Lower leg skin (tissue), 4 donors: ENCODE measurements at regions not wholly inside any gene's neighbourhood (a gene's known extent, or its start where the extent isn't known, plus 50 kb on each side); places are given as distances from the start of the nearest gene placed in this dataset.

Experiments
- DNase-seq, 2 donors: peaks; one replicate each; pipeline ENCODE4 v3.0.0-alpha.2; 2019; ENCODE audit warnings: low spot score in 2 of 2
- H3K4me3 ChIP-seq: fragments of 200-600 bp; sonication (generic); 2 replicates; pipeline ENCODE4 v1.5.1; 2017; ENCODE audit warnings: mild to moderate bottlenecking, low read depth; ENCODE audit not compliant: poor library complexity, severe bottlenecking
- CTCF ChIP-seq, 3 donors: fragments of 450-650 bp; IDR thresholded peaks; one replicate each; pipeline ENCODE4 v1.5.1; 2016; ENCODE audit warnings: antibody characterized with exemption in 3 of 3, mild to moderate bottlenecking in 3 of 3, moderate library complexity in 2 of 3
- POLR2A ChIP-seq, 2 donors: fragments of 450-650 bp; IDR thresholded peaks; one replicate each; pipeline ENCODE4 v1.6.1; 2016 to 2017; ENCODE audit warnings: antibody characterized with exemption in 2 of 2, mild to moderate bottlenecking in 1 of 2, moderate library complexity in 1 of 2
- WGBS, 2 donors: methylation state at CpG; one replicate each; pipeline ENCODE4 v1.1.5; 2018; 5-methylcytosine and 5-hydroxymethylcytosine counted together
- intact Hi-C: fragments of 100-400 bp; cut with DNase I; formaldehyde crosslinking; loops from one replicate; pipeline ENCODE4 v1.15.0; 2023; ENCODE audit warnings: low total_unique reads

- intact Hi-C loops = no loop called here
- no peak for DNase-seq
- 90 to 91% methylated on average over 1 of the region's 1 CpG for WGBS, 2 donors
- TF ChIP-seq CTCF (IDR thresholded peaks at IDR 0.05) (no peak), POLR2A (IDR thresholded peaks at IDR 0.05) (no peak)
- no peak overlapping the region for H3K4me3 ChIP-seq
Observed at GRCh38 chr2:145017149-145017548, 497.2 kb upstream of the ZEB2 start.

GRCh38 chr2:145016711-145017110 lies 496.8 kb upstream of the ZEB2 start:
- no peak for DNase-seq
- no peak for TF ChIP-seq CTCF (IDR thresholded peaks at IDR 0.05)
- no peak for TF ChIP-seq POLR2A (IDR thresholded peaks at IDR 0.05)
- H3K4me3 ChIP-seq = no peak overlapping the region
- intact Hi-C loops = no loop called here

- no peak for DNase-seq
- TF ChIP-seq POLR2A (IDR thresholded peaks at IDR 0.05) (no peak), CTCF (IDR thresholded peaks at IDR 0.05) (no peak)
- no peak overlapping the region for H3K4me3 ChIP-seq
- 94 to 99% methylated on average over 2 of the region's 2 CpGs for WGBS, 2 donors
- intact Hi-C loops = no loop called here
Observed at GRCh38 chr2:145015561-145015960, 495.6 kb upstream of the ZEB2 start.

- no peak for TF ChIP-seq POLR2A (IDR thresholded peaks at IDR 0.05)
- no peak for TF ChIP-seq CTCF (IDR thresholded peaks at IDR 0.05)
- WGBS, 2 donors = 87 to 90% methylated on average over 3 of the region's 3 CpGs
- DNase-seq = no peak
- intact Hi-C loops = no loop called here
- H3K4me3 ChIP-seq = no peak overlapping the region
Observed at GRCh38 chr2:145012806-145013205, 492.9 kb upstream of the ZEB2 start.

- H3K4me3 ChIP-seq = no peak overlapping the region
- intact Hi-C loops = no loop called here
- no peak for TF ChIP-seq CTCF (IDR thresholded peaks at IDR 0.05)
- no peak for TF ChIP-seq POLR2A (IDR thresholded peaks at IDR 0.05)
- 35 to 44% methylated on average over 4 of the region's 4 CpGs for WGBS, 2 donors
- DNase-seq = no peak
Observed at GRCh38 chr2:145012214-145012670, 492.3 kb upstream of the ZEB2 start.

- no peak for TF ChIP-seq POLR2A (IDR thresholded peaks at IDR 0.05)
- no peak for TF ChIP-seq CTCF (IDR thresholded peaks at IDR 0.05)
- no peak overlapping the region for H3K4me3 ChIP-seq
- WGBS, 2 donors = 82 to 90% methylated on average over 2 of the region's 2 CpGs
- intact Hi-C loops = no loop called here
- no peak for DNase-seq
Observed at GRCh38 chr2:145010635-145011034, 490.7 kb upstream of the ZEB2 start.
